ENCODE measurements at regions not wholly inside any gene's neighbourhood (a gene's known extent, or its start where the extent isn't known, plus 50 kb on each side); places are given as distances from the start of the nearest gene placed in this dataset.

DNA sequence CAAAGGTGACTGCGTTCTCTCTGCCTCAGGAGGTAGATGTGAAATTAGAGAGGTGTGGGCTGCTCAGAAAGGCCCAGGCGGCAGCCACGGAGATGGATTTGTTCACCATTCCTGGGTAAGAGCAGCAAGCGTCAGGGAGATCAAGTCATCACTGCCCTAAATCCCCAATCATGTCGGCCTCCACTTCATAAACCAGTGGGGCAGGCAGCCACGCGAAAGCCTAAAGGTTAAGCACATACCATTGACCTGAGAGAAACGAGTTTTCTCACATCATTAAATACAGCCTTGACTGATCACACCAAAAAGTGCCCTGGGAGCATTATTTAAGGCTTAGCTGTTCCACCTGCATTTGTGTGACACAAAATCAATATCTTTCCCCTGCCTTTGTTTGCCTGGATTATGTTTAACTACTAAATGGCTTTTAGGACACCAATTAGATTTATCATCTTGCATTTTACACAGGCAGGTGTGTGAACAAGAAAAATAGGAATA is 50.7 kb upstream of the FOXB1 start:
- TF ChIP-seq, protein P1, sequence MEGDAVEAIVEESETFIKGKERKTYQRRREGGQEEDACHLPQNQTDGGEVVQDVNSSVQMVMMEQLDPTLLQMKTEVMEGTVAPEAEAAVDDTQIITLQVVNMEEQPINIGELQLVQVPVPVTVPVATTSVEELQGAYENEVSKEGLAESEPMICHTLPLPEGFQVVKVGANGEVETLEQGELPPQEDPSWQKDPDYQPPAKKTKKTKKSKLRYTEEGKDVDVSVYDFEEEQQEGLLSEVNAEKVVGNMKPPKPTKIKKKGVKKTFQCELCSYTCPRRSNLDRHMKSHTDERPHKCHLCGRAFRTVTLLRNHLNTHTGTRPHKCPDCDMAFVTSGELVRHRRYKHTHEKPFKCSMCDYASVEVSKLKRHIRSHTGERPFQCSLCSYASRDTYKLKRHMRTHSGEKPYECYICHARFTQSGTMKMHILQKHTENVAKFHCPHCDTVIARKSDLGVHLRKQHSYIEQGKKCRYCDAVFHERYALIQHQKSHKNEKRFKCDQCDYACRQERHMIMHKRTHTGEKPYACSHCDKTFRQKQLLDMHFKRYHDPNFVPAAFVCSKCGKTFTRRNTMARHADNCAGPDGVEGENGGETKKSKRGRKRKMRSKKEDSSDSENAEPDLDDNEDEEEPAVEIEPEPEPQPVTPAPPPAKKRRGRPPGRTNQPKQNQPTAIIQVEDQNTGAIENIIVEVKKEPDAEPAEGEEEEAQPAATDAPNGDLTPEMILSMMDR (IDR thresholded peaks at IDR 0.05; ENCODE audit: low read depth, low read length) = no peak
- no peak for DNase-seq (ENCODE audit: extremely low read depth, low read depth)

DNA sequence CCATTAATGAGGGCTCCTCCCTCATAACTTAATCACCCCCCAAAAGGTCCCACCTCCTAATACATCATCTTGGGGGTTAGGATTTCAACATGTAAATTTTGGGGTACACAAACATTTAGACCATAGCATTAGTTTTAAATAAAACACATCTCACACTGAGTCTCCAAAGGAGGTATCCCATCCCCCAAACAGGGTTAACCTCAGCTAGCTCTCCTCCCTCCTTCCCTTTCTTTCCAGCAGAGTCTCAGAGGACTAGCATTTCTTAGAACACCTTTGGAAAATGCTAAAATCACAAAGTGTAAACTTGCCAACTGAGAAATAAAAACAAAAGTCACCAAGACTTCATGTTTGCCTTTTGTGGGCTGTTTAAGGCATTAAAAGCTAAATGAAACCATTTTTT is 51.2 kb upstream of the FOXB1 start:
- TF ChIP-seq, protein P1 (IDR thresholded peaks at IDR 0.05; ENCODE audit: low read depth, low read length) = no peak
- DNase-seq (ENCODE audit: extremely low read depth, low read depth) = no peak

DNA sequence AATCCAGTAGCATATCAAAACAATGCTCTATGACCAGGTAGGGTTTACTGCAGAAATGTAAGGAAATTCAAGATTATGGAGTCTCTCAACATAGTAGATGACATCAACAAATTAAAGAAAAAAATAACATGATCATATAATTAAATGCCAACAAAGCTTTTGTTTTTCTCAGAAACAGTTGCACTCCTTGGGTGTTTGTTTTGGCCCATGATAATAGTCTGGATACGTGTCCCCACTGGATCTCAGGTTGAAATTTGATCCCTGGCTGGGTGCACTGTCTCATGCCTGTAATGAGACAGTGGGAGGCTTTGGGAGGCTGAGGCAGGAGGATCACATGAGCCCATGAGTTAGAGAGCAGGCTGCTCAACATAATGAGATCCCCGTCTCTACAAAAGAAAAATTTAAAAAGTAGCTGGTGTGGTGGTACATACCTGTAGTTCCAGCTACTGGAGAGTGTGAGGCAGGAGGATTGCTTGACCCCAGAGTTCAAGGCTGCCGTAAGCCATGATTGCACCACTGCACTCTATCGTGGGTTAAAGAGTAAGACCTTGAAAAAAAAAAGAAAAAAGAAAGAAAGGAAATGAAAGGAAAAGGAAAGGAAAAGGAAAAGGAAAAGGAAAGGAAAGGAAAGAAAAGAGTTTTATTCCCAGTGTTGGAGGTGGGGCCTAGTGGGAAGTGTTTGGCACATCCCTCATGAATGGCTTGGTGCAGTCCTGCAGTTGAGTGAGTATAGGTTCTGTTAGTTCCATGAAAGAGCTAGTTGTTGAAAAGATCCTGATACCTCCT is 53.3 kb upstream of the FOXB1 start:
- DNase-seq (ENCODE audit: extremely low read depth, low read depth) = no peak
- TF ChIP-seq, protein P1 (IDR thresholded peaks at IDR 0.05; ENCODE audit: low read depth, low read length) = no peak

DNA sequence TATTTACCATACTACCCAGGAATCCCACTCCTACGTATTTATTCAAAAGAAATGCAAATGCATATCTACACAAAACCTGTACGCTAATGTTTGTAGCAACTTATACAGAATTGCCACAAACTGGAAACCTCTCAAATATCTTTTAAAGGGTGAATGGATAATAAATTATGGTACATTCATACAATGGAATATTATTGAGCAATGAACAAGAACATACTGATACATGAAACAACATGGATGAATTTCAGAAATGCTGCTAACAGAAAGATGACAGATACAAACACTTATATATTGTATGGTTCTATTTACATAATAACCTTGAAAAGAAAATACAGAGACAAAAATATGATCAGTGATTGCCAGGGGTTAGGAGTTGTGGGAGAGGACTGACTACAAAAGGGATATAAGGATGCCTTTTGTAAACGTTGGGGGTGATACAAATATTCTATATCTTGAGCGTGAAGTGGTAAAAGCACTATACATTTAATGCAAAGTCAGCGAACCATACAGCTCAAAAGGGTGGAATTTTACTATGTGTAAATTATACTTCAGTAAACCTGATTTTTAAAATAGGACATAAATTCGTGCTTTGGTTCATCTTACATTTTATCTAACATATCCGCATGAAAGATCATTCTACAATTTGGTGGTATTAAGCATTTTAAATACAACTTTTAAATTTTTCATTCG is 55.0 kb upstream of the FOXB1 start:
- TF ChIP-seq, protein P1 (IDR thresholded peaks at IDR 0.05; ENCODE audit: low read depth, low read length) = no peak
- no peak for DNase-seq (ENCODE audit: extremely low read depth, low read depth)

DNA sequence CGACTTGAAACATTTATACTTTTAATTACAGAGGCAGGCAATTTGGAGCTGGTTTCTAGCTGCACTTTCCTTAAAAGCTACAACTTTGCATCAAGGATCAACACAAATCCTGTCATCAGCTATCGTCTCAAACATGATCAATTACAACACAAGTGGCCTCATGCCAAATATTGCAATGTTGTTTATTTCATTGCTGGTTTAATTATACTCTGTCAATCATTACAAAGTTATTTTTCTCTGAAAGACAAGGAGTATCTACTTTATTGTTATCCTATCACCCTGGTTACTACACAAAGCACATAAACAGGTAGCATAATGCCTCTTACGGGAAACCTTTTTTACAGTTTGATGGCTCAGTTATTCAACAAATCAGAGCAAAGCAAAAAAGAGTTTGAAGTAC is 58.0 kb upstream of the FOXB1 start:
- TF ChIP-seq, protein P1 (IDR thresholded peaks at IDR 0.05; ENCODE audit: low read depth, low read length) = no peak
- DNase-seq (ENCODE audit: extremely low read depth, low read depth) = no peak

DNA sequence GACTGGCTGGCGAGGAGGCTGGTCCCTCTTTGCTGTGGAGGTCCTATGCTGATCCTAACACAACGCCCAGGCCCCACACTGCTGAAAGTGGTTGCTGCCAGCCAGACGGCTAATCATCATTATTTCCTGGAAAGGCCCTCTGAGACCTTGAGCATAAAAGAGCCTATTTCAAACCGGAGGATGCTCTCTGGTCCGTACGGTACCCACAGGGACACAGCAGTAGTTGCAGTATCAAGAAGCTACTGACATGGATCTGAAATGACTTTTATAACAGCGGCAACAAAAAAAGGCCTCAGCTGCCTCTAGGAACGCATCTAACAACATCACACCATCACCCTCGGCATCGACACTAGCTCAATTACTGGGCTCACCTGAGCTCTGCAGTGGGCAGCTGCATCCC is 59.1 kb upstream of the FOXB1 start:
- TF ChIP-seq, protein P1 (IDR thresholded peaks at IDR 0.05; ENCODE audit: low read depth, low read length) = no peak
- no peak for DNase-seq (ENCODE audit: extremely low read depth, low read depth)

DNA sequence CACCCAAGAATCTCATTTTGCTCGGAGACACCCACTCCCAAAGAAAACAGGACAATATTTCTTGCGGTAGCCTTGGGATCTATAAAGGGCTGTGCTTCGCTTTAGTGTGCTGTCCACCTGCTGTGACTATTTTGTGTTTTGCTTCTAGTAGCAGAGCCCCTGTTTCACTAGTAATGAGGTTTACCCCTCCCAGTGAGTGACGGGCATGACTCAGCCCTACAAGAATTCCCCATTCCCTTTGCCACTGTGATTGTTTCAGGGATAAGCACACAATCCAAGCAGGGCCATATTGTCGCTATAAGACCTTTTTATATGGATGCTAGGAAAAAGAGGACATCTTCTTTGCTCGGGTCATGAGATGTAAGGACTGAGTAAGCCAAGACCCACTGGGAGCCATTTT is 62.5 kb upstream of the FOXB1 start:
- DNase-seq (ENCODE audit: extremely low read depth, low read depth) = no peak
- TF ChIP-seq, protein P1 (IDR thresholded peaks at IDR 0.05; ENCODE audit: low read depth, low read length) = no peak

Data from AG09319 (cell line).